Activated T-cell treated with anti-CD3 and anti-CD28 coated beads, Interleukin-2, amount 50 U/mL, for 72 hours (primary cell): ENCODE measurements at regions not wholly inside any gene's neighbourhood (a gene's known extent, or its start where the extent isn't known, plus 50 kb on each side); places are given as distances from the start of the nearest gene placed in this dataset.
"Not testable (repeated sequence)": the region's sequence is repeated elsewhere in the genome, so short reads cannot be mapped to it uniquely, and the experiment has no call there.

ENCODE experiments used
- ATAC-seq, 2 donors: fragments of 150-1000 bp; cut with Tn5 transposase; replicated peaks in 1 of 2; 2 replicates each; pipeline ENCODE4 v1.10.0; 2021; ENCODE audit warnings: moderate library complexity in 2 of 2, mild to moderate bottlenecking in 1 of 2
- DNase-seq, 2 donors: peaks; one replicate each; pipeline ENCODE4 v3.0.0; 2021 to 2022; ENCODE audit warnings: mixed read lengths in 1 of 2
- H3K27ac Mint-ChIP-seq: one replicate; pipeline ENCODE4 v1.8.0; 2022; ENCODE audit warnings: mild to moderate bottlenecking, moderate library complexity, mixed read lengths
- H3K27me3 Mint-ChIP-seq: one replicate; pipeline ENCODE4 v1.8.0; 2022; ENCODE audit warnings: low read depth, mixed read lengths
- H3K36me3 Mint-ChIP-seq, 2 donors: one replicate each; pipeline ENCODE4 v1.8.0; 2022; ENCODE audit warnings: mixed read lengths in 2 of 2, mild to moderate bottlenecking in 1 of 2; ENCODE audit not compliant: insufficient read depth in 2 of 2
- H3K4me1 Mint-ChIP-seq: one replicate; pipeline ENCODE4 v1.8.0; 2022; ENCODE audit warnings: low read depth, mixed read lengths
- H3K4me3 Mint-ChIP-seq, 2 donors: one replicate each; pipeline ENCODE4 v1.8.0; 2022; ENCODE audit warnings: mild to moderate bottlenecking in 2 of 2, mixed read lengths in 2 of 2, moderate library complexity in 2 of 2
- H3K9me3 Mint-ChIP-seq, 2 donors: one replicate each; pipeline ENCODE4 v1.8.0; 2022; ENCODE audit warnings: mixed read lengths in 2 of 2

- H3K36me3 Mint-ChIP-seq: no peaks in the 10 kb centered on the region
- H3K9me3 Mint-ChIP-seq: peaks cover 0 to 2% of the 10 kb centered on the region in 2 donors
- DNase-seq (no peak), ATAC-seq (no peak)
- H3K4me3 Mint-ChIP-seq: no peak overlapping the region
- H3K4me1 Mint-ChIP-seq: no peaks in the 10 kb centered on the region
- H3K27ac Mint-ChIP-seq: no peak overlapping the region
- peaks cover 5% of the 10 kb centered on the region for H3K27me3 Mint-ChIP-seq
These were observed 270.5 kb downstream of the C12orf75 start for GRCh38 chr12:105600911-105601545.

GRCh38 chr12:105602312-105602711 is 271.8 kb downstream of the C12orf75 start:
- H3K27ac Mint-ChIP-seq, H3K4me3 Mint-ChIP-seq, ATAC-seq, H3K36me3 Mint-ChIP-seq, H3K9me3 Mint-ChIP-seq, H3K27me3 Mint-ChIP-seq, H3K4me1 Mint-ChIP-seq, DNase-seq: not testable (repeated sequence)

GRCh38 chr12:105604281-105604680 is 273.8 kb downstream of the C12orf75 start:
- not testable (repeated sequence) for H3K27ac Mint-ChIP-seq

GRCh38 chr12:105606613-105607012 is 276.1 kb downstream of the C12orf75 start:
- not testable (repeated sequence) for DNase-seq, H3K27me3 Mint-ChIP-seq, ATAC-seq, H3K36me3 Mint-ChIP-seq, H3K4me3 Mint-ChIP-seq, H3K4me1 Mint-ChIP-seq, H3K9me3 Mint-ChIP-seq, H3K27ac Mint-ChIP-seq

More at GRCh38 chr12:105604281-105604680, 273.8 kb downstream of the C12orf75 start:
- not testable (repeated sequence) for DNase-seq, H3K36me3 Mint-ChIP-seq, H3K27me3 Mint-ChIP-seq, ATAC-seq, H3K4me3 Mint-ChIP-seq, H3K4me1 Mint-ChIP-seq, H3K9me3 Mint-ChIP-seq

GRCh38 chr12:105609001-105609400 is 278.5 kb downstream of the C12orf75 start:
- H3K36me3 Mint-ChIP-seq, H3K27ac Mint-ChIP-seq, H3K4me3 Mint-ChIP-seq, ATAC-seq, H3K9me3 Mint-ChIP-seq, DNase-seq, H3K4me1 Mint-ChIP-seq, H3K27me3 Mint-ChIP-seq: not testable (repeated sequence)

GRCh38 chr12:105610459-105610858 is 280.0 kb downstream of the C12orf75 start:
- no peak for DNase-seq
- no peaks in the 10 kb centered on the region for H3K27me3 Mint-ChIP-seq
- no peaks in the 10 kb centered on the region for H3K36me3 Mint-ChIP-seq
- ATAC-seq: no peak
- H3K9me3 Mint-ChIP-seq: no peaks in the 10 kb centered on the region
- no peaks in the 10 kb centered on the region for H3K4me1 Mint-ChIP-seq
- H3K27ac Mint-ChIP-seq: no peak overlapping the region
- H3K4me3 Mint-ChIP-seq: no peak overlapping the region

GRCh38 chr12:105611340-105611739 is 280.8 kb downstream of the C12orf75 start:
- Mint-ChIP-seq H3K4me1 (no peaks in the 10 kb centered on the region), H3K27me3 (no peaks in the 10 kb centered on the region), H3K4me3 (no peak overlapping the region), H3K36me3 (no peaks in the 10 kb centered on the region), H3K27ac (no peak overlapping the region), H3K9me3 (no peaks in the 10 kb centered on the region)
- DNase-seq: no peak
- no peak for ATAC-seq

- ATAC-seq: no peak
- no peak for DNase-seq
- no peak overlapping the region for H3K4me3 Mint-ChIP-seq
- no peaks in the 10 kb centered on the region for H3K4me1 Mint-ChIP-seq
- H3K27ac Mint-ChIP-seq: no peak overlapping the region
- H3K9me3 Mint-ChIP-seq: no peaks in the 10 kb centered on the region
- H3K27me3 Mint-ChIP-seq: no peaks in the 10 kb centered on the region
- H3K36me3 Mint-ChIP-seq: no peaks in the 10 kb centered on the region
These were observed 282.8 kb downstream of the C12orf75 start for GRCh38 chr12:105613269-105613668.

- no peaks in the 10 kb centered on the region for H3K9me3 Mint-ChIP-seq
- H3K27me3 Mint-ChIP-seq: no peaks in the 10 kb centered on the region
- no peaks in the 10 kb centered on the region for H3K4me1 Mint-ChIP-seq
- ATAC-seq (no peak), DNase-seq (no peak)
- H3K4me3 Mint-ChIP-seq: no peak overlapping the region
- H3K27ac Mint-ChIP-seq: no peak overlapping the region
- no peaks in the 10 kb centered on the region for H3K36me3 Mint-ChIP-seq
These were observed 283.4 kb downstream of the C12orf75 start for GRCh38 chr12:105613887-105614286.

GRCh38 chr12:105616971-105617540 is 286.6 kb downstream of the C12orf75 start:
- H3K9me3 Mint-ChIP-seq: no peaks in the 10 kb centered on the region
- DNase-seq: no peak

GRCh38 chr12:105622220-105622619 is 291.7 kb downstream of the C12orf75 start:
- H3K27me3 Mint-ChIP-seq: no peaks in the 10 kb centered on the region
- DNase-seq (no peak), ATAC-seq (no peak)
- H3K4me1 Mint-ChIP-seq: no peaks in the 10 kb centered on the region
- no peak overlapping the region for H3K27ac Mint-ChIP-seq
- H3K9me3 Mint-ChIP-seq: no peaks in the 10 kb centered on the region
- no peaks in the 10 kb centered on the region for H3K36me3 Mint-ChIP-seq
- no peak overlapping the region for H3K4me3 Mint-ChIP-seq

More at GRCh38 chr12:105616971-105617540, 286.6 kb downstream of the C12orf75 start:
- Mint-ChIP-seq H3K27me3 (no peaks in the 10 kb centered on the region), H3K4me3 (no peak overlapping the region), H3K4me1 (no peaks in the 10 kb centered on the region), H3K27ac (no peak overlapping the region), H3K36me3 (no peaks in the 10 kb centered on the region)
- no peak for ATAC-seq

GRCh38 chr12:105622846-105623736 is 292.6 kb downstream of the C12orf75 start:
- DNase-seq: no peak
- H3K4me3 Mint-ChIP-seq: no peak overlapping the region
- peaks cover 0 to 2% of the 10 kb centered on the region in 2 donors for H3K36me3 Mint-ChIP-seq
- ATAC-seq: no peak
- no peak overlapping the region for H3K27ac Mint-ChIP-seq
- H3K27me3 Mint-ChIP-seq: no peaks in the 10 kb centered on the region
- no peaks in the 10 kb centered on the region for H3K4me1 Mint-ChIP-seq
- H3K9me3 Mint-ChIP-seq: peaks cover 0 to 1% of the 10 kb centered on the region in 2 donors

GRCh38 chr12:105626653-105627052 is 296.2 kb downstream of the C12orf75 start:
- H3K4me3 Mint-ChIP-seq: no peak overlapping the region
- DNase-seq: no peak
- ATAC-seq: no peak
- H3K27me3 Mint-ChIP-seq: no peaks in the 10 kb centered on the region
- no peak overlapping the region for H3K27ac Mint-ChIP-seq
- H3K9me3 Mint-ChIP-seq: peaks cover 0 to 1% of the 10 kb centered on the region in 2 donors
- peaks cover 0 to 2% of the 10 kb centered on the region in 2 donors for H3K36me3 Mint-ChIP-seq
- H3K4me1 Mint-ChIP-seq: no peaks in the 10 kb centered on the region
